ENCODE measurements at regions not wholly inside any gene's neighbourhood (a gene's known extent, or its start where the extent isn't known, plus 50 kb on each side); places are given as distances from the start of the nearest gene placed in this dataset.
A peak's percentile ranks its signal among the peaks of the same experiment; 100 is the strongest.

DNA sequence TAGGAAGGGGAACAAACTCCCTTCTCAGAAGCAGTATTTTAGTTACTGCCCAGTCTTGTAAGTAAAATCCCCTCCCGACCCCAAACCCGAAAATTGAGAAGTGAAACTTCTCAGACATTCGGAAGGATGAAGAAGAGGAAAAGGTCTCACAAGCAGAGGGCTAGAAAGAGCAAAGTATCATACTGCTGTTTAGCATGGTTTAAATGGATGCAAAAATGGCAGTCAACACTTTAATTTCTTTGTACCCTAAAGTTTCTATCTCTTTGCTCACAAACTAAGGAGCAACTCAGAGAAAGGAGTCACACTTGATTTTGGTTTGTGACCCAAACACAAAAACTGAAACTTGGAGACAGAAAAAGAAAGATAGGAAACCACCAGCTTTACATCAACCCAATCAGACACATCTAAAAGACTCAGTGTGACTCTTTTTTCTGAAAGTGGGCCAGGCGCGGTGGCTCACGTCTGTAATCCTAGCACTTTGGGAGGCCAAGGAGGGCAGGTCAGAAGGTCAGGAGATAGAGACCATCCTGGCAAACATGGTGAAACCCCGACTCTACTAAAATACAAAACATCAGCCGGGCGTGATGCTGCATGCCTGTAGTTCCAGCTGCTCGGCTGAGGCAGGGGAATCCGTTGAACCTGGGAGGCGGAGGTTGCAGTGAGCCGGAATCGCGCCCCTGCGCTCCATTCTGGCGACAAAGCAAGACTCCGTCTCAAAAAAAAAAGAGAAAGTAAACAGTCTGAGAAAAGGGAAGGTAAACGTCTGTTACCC, 63.2 kb upstream of the ATP11B start:
- WGBS, result 38% methylated on average over 19 of the region's 19 CpGs
- no peak for DNase-seq (ENCODE audit: low spot score)
- Histone ChIP-seq H3K27ac (ENCODE audit: low read depth in 1 of 2, low read length in 2 of 2) (no peak overlapping the region), H3K27me3 (ENCODE audit: control insufficient read depth in 4 of 4, insufficient read depth in 4 of 4, low read length in 3 of 4) (no peaks in the 10 kb centered on the region), H3K4me1 (ENCODE audit: control insufficient read depth in 4 of 4, insufficient read depth in 4 of 4, low read length in 3 of 4) (peaks cover 0 to 8% (median 3%) of the 10 kb centered on the region in 4 donors), H3K9me3 (ENCODE audit: control insufficient read depth in 4 of 4, low read length in 3 of 4) (no peaks in the 10 kb centered on the region), H3K4me3 (ENCODE audit: low read depth in 1 of 3, low read length in 3 of 3) (peak overlapping the region in 2 of 3 donors; percentile 13 to 37), H3K9ac (ENCODE audit: low read depth in 1 of 2, low read length in 2 of 2) (no peak overlapping the region), H3K36me3 (ENCODE audit: control insufficient read depth in 4 of 4, insufficient read depth in 3 of 4, low read depth in 1 of 4, low read length in 3 of 4) (no peaks in the 10 kb centered on the region)
- TF ChIP-seq, protein P1, sequence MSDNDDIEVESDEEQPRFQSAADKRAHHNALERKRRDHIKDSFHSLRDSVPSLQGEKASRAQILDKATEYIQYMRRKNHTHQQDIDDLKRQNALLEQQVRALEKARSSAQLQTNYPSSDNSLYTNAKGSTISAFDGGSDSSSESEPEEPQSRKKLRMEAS (IDR thresholded peaks at IDR 0.05), result no peak
- TF ChIP-seq NR2F2 (IDR thresholded peaks at IDR 0.05), result no peak
- TF ChIP-seq FOXA1 (IDR thresholded peaks at IDR 0.05), result no peak
- TF ChIP-seq YY1 (IDR thresholded peaks at IDR 0.05), result no peak
- TF ChIP-seq, protein P2, sequence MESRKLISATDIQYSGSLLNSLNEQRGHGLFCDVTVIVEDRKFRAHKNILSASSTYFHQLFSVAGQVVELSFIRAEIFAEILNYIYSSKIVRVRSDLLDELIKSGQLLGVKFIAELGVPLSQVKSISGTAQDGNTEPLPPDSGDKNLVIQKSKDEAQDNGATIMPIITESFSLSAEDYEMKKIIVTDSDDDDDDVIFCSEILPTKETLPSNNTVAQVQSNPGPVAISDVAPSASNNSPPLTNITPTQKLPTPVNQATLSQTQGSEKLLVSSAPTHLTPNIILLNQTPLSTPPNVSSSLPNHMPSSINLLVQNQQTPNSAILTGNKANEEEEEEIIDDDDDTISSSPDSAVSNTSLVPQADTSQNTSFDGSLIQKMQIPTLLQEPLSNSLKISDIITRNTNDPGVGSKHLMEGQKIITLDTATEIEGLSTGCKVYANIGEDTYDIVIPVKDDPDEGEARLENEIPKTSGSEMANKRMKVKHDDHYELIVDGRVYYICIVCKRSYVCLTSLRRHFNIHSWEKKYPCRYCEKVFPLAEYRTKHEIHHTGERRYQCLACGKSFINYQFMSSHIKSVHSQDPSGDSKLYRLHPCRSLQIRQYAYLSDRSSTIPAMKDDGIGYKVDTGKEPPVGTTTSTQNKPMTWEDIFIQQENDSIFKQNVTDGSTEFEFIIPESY (IDR thresholded peaks at IDR 0.05), result no peak
- no peak for TF ChIP-seq TAF1 (conservative IDR thresholded peaks at IDR 0.05)
- TF ChIP-seq GABPA (IDR thresholded peaks at IDR 0.05 in 1 of 2, conservative IDR thresholded peaks at IDR 0.05 in 1 of 2), result no peak

DNA sequence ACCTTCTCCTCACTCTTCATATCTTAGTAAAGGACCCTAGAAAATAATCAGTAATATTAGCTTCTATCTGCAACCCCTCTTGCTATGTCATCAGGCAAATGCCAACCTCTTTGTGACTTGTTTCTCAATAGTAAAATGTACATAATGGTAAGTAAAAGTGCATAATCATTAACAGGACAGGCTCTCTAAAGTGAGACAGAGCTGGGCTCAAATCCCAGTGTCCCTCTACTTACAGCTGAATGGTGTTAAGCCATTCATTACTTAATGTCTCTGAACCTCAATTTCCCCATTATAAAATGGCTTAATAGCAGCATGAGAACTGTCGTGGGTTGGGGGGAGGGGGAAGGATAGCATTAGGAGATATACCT, 62.6 kb upstream of the ATP11B start:
- Histone ChIP-seq H3K27ac (ENCODE audit: low read depth in 1 of 2, low read length in 2 of 2) (no peak overlapping the region), H3K27me3 (ENCODE audit: control insufficient read depth in 4 of 4, insufficient read depth in 4 of 4, low read length in 3 of 4) (no peaks in the 10 kb centered on the region), H3K4me3 (ENCODE audit: low read depth in 1 of 3, low read length in 3 of 3) (peak overlapping the region in 2 of 3 donors; percentile 13 to 37), H3K4me1 (ENCODE audit: control insufficient read depth in 4 of 4, insufficient read depth in 4 of 4, low read length in 3 of 4) (peaks cover 0 to 8% (median 3%) of the 10 kb centered on the region in 4 donors), H3K9me3 (ENCODE audit: control insufficient read depth in 4 of 4, low read length in 3 of 4) (no peaks in the 10 kb centered on the region), H3K9ac (ENCODE audit: low read depth in 1 of 2, low read length in 2 of 2) (no peak overlapping the region), H3K36me3 (ENCODE audit: control insufficient read depth in 4 of 4, insufficient read depth in 3 of 4, low read depth in 1 of 4, low read length in 3 of 4) (no peaks in the 10 kb centered on the region)
- 40% methylated on average over 1 of the region's 1 CpG for WGBS
- DNase-seq (ENCODE audit: low spot score), result no peak
- TF ChIP-seq, protein P3, sequence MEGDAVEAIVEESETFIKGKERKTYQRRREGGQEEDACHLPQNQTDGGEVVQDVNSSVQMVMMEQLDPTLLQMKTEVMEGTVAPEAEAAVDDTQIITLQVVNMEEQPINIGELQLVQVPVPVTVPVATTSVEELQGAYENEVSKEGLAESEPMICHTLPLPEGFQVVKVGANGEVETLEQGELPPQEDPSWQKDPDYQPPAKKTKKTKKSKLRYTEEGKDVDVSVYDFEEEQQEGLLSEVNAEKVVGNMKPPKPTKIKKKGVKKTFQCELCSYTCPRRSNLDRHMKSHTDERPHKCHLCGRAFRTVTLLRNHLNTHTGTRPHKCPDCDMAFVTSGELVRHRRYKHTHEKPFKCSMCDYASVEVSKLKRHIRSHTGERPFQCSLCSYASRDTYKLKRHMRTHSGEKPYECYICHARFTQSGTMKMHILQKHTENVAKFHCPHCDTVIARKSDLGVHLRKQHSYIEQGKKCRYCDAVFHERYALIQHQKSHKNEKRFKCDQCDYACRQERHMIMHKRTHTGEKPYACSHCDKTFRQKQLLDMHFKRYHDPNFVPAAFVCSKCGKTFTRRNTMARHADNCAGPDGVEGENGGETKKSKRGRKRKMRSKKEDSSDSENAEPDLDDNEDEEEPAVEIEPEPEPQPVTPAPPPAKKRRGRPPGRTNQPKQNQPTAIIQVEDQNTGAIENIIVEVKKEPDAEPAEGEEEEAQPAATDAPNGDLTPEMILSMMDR (IDR thresholded peaks at IDR 0.05; ENCODE audit: low read depth, low read length, missing input control), result no peak
- TF ChIP-seq NR2F2 (IDR thresholded peaks at IDR 0.05) (no peak), RAD21 (IDR thresholded peaks at IDR 0.05) (no peak), HNF4G (IDR thresholded peaks at IDR 0.05) (no peak), TAF1 (conservative IDR thresholded peaks at IDR 0.05) (no peak), EGR1 (IDR thresholded peaks at IDR 0.05; ENCODE audit: low read depth in 2 of 2) (no peak), FOXA2 (IDR thresholded peaks at IDR 0.05) (no peak)
- TF ChIP-seq, protein P4, sequence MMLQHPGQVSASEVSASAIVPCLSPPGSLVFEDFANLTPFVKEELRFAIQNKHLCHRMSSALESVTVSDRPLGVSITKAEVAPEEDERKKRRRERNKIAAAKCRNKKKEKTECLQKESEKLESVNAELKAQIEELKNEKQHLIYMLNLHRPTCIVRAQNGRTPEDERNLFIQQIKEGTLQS (IDR thresholded peaks at IDR 0.05), result no peak
- TF ChIP-seq, protein P2 (IDR thresholded peaks at IDR 0.05), result no peak
